Activated B cell treated with CpG ODN at 0.5 μM for 24 hours (primary cell): ENCODE measurements at regions not wholly inside any gene's neighbourhood (a gene's known extent, or its start where the extent isn't known, plus 50 kb on each side); places are given as distances from the start of the nearest gene placed in this dataset.

Experiments
- ATAC-seq: fragments of 200-7000 bp; cut with Tn5 transposase; one replicate; pipeline ENCODE4 v1.10.0; 2021; ENCODE audit warnings: low read depth, mild to moderate bottlenecking, moderate library complexity
- CTCF ChIA-PET: fragments of 350-600 bp; sonication (Branson Sonifier 250); formaldehyde crosslinking; loops from one replicate; lab custom pipeline; 2021; ENCODE audit warnings: antibody characterized with exemption; lab: Charles Lee
- POLR2A ChIA-PET: fragments of 350-600 bp; sonication (Branson Sonifier 250); formaldehyde crosslinking; loops from one replicate; lab custom pipeline; 2021; ENCODE audit warnings: antibody characterized with exemption; lab: Charles Lee
- DNase-seq: peaks from one replicate; pipeline ENCODE4 v3.0.0; 2022
- H3K27ac Mint-ChIP-seq: one replicate; pipeline ENCODE4 v1.8.0; 2020; ENCODE audit warnings: mixed read lengths
- H3K27me3 Mint-ChIP-seq: one replicate; pipeline ENCODE4 v1.8.0; 2021; ENCODE audit warnings: mixed read lengths
- H3K36me3 Mint-ChIP-seq: one replicate; pipeline ENCODE4 v1.8.0; 2021; ENCODE audit warnings: low read depth, mixed read lengths
- H3K4me1 Mint-ChIP-seq: one replicate; pipeline ENCODE4 v1.8.0; 2021; ENCODE audit warnings: mixed read lengths
- H3K4me3 Mint-ChIP-seq: one replicate; pipeline ENCODE4 v1.8.0; 2020; ENCODE audit warnings: mild to moderate bottlenecking, mixed read lengths
- H3K9me3 Mint-ChIP-seq: one replicate; pipeline ENCODE4 v1.8.0; 2020; ENCODE audit warnings: mixed read lengths
- intact Hi-C: fragments of 100-400 bp; cut with micrococcal nuclease; formaldehyde crosslinking; loops from one replicate; pipeline ENCODE4 v1.15.1; 2024
- TF ChIP-seq, protein P1 (sequence below): fragments of 200-600 bp; IDR thresholded peaks from one replicate; pipeline ENCODE4 v1.8.0; 2022; ENCODE audit warnings: antibody characterized with exemption, mild to moderate bottlenecking

DNA sequence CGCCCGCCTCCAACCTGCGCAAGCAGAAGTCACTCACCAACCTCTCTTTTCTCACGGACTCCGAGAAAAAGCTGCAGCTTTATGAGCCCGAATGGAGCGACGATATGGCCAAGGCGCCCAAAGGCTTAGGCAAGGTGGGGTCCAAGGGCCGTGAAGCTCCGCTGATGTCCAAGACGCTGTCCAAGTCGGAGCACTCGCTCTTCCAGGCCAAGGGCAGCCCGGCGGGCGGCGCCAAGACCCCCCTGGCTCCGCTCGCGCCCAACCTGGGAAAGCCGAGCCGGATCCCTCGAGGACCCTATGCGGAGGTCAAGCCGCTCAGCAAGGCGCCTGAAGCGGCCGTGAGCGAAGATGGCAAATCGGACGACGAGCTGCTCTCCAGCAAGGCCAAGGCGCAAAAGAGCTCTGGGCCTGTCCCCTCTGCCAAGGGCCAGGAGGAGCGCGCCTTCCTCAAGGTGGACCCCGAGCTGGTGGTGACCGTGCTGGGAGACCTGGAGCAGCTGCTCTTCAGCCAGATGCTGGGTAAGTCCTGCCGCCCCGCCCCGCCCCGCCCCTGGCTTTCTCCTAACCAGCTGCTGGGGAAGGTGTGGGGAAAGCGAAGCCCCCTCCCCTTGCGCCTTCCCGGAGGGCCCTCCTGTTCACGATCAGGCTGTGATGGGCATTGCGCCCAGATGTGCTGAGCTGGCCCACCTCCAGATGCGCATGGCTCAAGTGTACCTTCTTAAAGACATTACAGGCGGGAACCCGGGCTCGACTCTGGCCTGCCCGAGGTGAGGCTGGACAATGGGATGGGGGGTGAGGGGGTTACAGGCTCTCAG, 110.2 kb downstream of the NAV1 start:
- CTCF ChIA-PET, result no interaction called here
- no peak overlapping the region for H3K4me3 Mint-ChIP-seq
- H3K4me1 Mint-ChIP-seq, result peaks cover 12% of the 10 kb centered on the region
- H3K9me3 Mint-ChIP-seq, result no peaks in the 10 kb centered on the region
- H3K27me3 Mint-ChIP-seq, result peaks cover 44% of the 10 kb centered on the region
- ATAC-seq (no peak), DNase-seq (no peak)
- POLR2A ChIA-PET, result no interaction called here
- no peak overlapping the region for H3K27ac Mint-ChIP-seq
- TF ChIP-seq, protein P1, sequence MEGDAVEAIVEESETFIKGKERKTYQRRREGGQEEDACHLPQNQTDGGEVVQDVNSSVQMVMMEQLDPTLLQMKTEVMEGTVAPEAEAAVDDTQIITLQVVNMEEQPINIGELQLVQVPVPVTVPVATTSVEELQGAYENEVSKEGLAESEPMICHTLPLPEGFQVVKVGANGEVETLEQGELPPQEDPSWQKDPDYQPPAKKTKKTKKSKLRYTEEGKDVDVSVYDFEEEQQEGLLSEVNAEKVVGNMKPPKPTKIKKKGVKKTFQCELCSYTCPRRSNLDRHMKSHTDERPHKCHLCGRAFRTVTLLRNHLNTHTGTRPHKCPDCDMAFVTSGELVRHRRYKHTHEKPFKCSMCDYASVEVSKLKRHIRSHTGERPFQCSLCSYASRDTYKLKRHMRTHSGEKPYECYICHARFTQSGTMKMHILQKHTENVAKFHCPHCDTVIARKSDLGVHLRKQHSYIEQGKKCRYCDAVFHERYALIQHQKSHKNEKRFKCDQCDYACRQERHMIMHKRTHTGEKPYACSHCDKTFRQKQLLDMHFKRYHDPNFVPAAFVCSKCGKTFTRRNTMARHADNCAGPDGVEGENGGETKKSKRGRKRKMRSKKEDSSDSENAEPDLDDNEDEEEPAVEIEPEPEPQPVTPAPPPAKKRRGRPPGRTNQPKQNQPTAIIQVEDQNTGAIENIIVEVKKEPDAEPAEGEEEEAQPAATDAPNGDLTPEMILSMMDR, result no peak
- no peaks in the 10 kb centered on the region for H3K36me3 Mint-ChIP-seq
- intact Hi-C loops, result no loop called here

DNA sequence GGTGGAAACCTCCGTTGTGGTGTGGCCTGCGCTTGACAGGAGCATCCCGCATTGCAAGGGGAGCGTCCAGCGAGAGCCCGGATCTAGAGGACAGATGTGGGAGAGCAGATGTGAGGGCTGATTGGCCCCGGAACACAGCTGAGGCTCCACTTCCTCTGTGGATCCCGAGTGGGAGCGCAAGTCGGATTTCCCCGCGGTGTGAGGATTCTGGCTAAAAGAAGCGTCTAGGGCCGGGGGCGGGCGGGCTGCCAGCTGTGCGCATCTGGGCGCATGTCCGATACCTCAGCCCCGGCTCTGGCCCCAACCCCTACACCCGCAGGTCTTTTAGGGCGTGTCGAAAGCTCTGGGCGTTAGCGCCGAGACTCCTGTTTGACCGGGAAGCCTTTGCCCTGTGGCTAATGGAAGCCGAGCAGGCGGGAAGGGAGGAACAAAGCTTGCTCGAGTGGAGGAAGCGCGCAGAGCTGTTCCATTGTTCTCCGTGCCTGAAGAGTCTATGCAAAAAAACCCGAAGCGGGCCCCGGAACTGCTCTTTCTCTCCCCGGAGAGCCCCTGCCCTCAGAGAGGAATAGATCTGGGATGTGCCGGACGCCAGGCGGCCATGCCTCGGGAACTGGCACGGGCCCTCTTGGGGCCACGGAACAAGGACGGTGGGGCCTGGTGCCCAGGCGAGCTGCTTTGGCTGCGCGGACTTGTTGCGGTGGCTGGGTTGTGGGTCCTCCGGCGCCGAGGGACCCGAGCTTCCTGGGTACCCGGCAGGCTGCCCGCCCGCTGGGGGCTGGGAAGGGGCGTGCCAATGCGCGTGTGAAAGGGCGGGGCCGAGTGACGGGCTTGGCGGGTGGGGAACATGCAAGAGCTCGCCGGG, 111.1 kb downstream of the NAV1 start:
- H3K27me3 Mint-ChIP-seq, result peaks cover 40% of the 10 kb centered on the region
- no peak for DNase-seq
- TF ChIP-seq, protein P1, result no peak
- H3K9me3 Mint-ChIP-seq, result no peaks in the 10 kb centered on the region
- H3K36me3 Mint-ChIP-seq, result no peaks in the 10 kb centered on the region
- H3K4me1 Mint-ChIP-seq, result peaks cover 12% of the 10 kb centered on the region
- H3K4me3 Mint-ChIP-seq, result peak overlapping the region; percentile 7
- intact Hi-C loops, result no loop called here
- no peak for ATAC-seq
- POLR2A ChIA-PET, result no interaction called here
- CTCF ChIA-PET, result no interaction called here
- H3K27ac Mint-ChIP-seq, result no peak overlapping the region

GRCh38 chr1:201650623-201650933, 111.7 kb downstream of the NAV1 start:
- CTCF ChIA-PET, result no interaction called here
- TF ChIP-seq, protein P1, result no peak
- Mint-ChIP-seq H3K9me3 (no peaks in the 10 kb centered on the region), H3K4me3 (no peak overlapping the region), H3K27me3 (peaks cover 40% of the 10 kb centered on the region), H3K27ac (no peak overlapping the region), H3K4me1 (peaks cover 12% of the 10 kb centered on the region), H3K36me3 (no peaks in the 10 kb centered on the region)
- POLR2A ChIA-PET, result no interaction called here
- ATAC-seq, result no peak
- intact Hi-C loops, result no loop called here
- no peak for DNase-seq

GRCh38 chr1:201652181-201652580, 113.3 kb downstream of the NAV1 start:
- DNase-seq (no peak), ATAC-seq (no peak)
- Mint-ChIP-seq H3K9me3 (no peaks in the 10 kb centered on the region), H3K27me3 (peaks cover 28% of the 10 kb centered on the region), H3K4me3 (no peak overlapping the region), H3K27ac (no peak overlapping the region), H3K4me1 (peaks cover 12% of the 10 kb centered on the region), H3K36me3 (no peaks in the 10 kb centered on the region)
- TF ChIP-seq, protein P1, result no peak
- ChIA-PET POLR2A (no interaction called here), CTCF (no interaction called here)
- intact Hi-C loops, result no loop called here

DNA sequence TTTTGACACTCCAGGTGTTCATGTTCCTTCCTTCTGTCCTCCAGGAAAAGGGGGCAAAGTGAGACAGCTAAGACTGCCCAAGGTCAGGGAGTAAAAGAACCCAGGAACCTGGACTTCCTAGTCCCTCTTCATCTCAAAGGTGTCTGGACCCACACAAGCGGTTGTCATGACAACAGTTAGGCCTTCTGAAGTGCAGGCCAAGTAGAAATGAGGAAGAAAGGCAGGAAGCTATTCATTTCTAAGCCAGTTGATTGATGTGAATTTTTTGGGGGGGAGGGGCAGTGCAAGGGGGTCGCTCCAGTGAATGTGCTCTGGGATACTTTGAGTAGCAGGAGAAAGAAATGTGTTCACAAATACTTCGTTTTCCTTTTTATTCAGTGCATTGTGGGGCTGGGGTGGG, 114.3 kb downstream of the NAV1 start:
- ATAC-seq (no peak), DNase-seq (no peak)
- H3K27ac Mint-ChIP-seq, result no peak overlapping the region
- no peaks in the 10 kb centered on the region for H3K9me3 Mint-ChIP-seq
- peaks cover 10% of the 10 kb centered on the region for H3K4me1 Mint-ChIP-seq
- H3K36me3 Mint-ChIP-seq, result no peaks in the 10 kb centered on the region
- TF ChIP-seq, protein P1, result no peak
- H3K4me3 Mint-ChIP-seq, result no peak overlapping the region
- ChIA-PET POLR2A (no interaction called here), CTCF (no interaction called here)
- H3K27me3 Mint-ChIP-seq, result peaks cover 19% of the 10 kb centered on the region
- intact Hi-C loops, result no loop called here
